Effector CD4-positive, alpha-beta T cell (primary cell): ENCODE measurements at regions not wholly inside any gene's neighbourhood (a gene's known extent, or its start where the extent isn't known, plus 50 kb on each side); places are given as distances from the start of the nearest gene placed in this dataset.

Experiments used
- DNase-seq: peaks from one replicate; pipeline ENCODE4 v3.0.0-alpha.2; 2020

DNA sequence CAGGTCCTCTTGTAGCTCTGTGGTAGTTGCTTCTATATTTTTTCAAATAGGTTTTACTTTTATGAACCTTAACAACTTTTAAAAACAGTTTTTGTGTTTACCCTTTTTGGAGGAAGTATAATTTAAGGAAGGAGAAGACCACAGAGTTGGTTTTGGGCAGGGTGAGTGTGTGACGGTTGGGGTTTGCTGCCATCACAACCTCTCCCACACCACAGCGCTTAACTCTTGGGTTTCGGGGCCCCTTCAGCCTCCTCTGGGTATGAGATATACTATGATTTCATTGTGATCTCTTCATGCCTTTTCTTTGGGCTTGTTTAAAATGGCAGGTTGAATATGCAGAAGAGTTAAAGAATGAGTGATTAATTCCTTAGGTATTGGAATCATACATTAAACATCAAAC, 228.7 kb upstream of the CRY1 start:
- no peak for DNase-seq

DNA sequence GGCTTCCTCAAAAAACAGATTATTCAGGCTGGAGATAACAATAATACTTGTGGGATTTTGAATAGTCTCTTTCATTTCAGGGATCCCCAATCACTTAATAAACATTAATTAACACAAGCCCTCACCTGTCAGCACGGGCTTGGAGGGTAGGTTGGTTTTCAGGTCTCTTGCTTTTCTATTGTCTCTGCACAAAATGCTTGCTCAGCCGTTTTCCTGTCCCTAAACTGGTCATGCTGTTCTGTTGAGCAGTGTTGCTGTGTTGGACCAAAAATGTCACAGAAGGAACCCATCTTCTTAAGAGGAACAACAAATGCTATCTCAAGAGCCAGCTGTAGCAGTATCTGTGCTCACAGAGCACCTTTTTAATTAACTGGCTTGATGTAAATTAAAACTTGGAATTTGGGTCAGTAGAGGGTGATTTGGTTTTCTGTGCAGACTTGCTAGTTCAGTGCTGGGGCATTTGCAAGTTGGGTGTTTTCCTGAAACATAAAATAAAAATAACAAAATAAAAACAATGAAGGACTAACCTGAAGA, 231.8 kb upstream of the CRY1 start:
- no peak for DNase-seq

DNA sequence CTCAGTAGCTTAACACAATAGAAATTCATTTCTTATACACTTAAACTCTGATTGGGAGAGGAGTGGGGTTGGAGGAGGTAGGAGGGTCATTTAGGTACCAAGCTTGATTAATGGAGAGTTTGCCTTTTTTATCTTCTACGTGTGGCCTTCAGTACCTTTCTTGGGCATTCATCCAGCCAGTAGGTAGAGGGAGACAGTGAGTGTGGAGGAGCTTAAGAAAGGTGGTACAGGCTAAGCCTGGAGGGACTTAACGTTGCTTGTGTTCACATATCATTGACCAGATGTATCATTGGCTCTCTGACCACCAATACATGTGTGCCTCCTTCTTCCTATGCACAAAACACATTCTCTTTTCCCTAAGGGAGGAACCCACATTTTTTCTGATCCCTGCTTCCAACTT, 232.9 kb upstream of the CRY1 start:
- no peak for DNase-seq

DNA sequence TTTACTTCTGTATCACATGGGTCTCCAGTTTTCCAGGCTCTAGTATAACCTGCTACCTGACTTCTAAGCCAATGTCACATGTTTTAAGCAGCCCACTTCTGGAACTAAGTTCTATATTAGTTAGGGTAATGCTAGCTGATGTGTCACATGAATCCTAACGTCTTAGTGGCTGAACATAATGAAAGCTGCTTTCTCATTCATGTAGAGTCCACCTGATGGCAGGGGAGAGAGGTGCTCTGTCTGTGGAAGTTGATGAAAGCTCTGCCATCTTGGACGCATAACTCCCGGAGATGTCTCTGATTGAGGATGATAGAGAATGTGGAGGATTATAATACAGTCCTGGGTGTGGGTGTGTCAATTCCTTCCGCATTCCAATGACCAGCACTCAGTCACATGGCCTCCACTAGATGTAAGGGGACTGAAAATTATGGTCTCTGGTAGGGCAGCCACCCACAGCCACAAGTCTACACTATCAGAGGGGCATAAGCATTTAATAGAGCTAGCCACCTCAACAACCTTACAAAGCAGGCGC, 234.4 kb upstream of the CRY1 start:
- DNase-seq: no peak

DNA sequence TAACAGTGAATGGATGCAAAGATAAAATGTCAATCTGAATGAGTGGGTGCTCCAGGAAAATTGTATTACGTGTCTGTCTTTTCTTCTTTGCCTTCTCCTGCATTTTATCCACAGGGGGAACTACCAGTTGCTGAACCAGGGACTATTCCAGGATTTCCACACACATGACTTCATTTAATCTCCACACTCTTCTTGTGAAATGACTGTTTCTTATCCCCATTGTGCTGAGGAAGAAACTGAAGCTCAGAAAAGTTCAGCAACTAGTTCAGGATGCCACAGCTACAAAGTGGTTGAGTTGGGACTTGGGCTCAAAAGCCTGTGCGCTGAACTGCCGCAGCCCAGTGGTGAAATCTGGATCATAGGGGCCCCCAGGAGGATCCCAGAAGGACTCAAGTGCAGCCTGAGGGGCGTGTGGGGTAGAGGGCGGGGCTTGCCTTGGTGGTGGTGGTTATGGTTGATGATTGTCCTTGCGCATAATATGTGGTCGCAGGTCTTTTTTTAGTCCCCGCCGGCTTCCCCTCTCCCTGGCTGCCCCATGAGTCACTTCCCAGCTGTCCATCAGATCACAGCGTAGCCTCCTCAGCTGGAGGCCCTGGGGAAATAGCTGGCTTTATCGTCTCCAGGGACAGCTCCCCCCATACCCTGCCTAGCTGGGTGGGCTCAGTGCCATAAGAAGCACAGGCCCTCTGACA, 235.2 kb upstream of the CRY1 start:
- no peak for DNase-seq

DNA sequence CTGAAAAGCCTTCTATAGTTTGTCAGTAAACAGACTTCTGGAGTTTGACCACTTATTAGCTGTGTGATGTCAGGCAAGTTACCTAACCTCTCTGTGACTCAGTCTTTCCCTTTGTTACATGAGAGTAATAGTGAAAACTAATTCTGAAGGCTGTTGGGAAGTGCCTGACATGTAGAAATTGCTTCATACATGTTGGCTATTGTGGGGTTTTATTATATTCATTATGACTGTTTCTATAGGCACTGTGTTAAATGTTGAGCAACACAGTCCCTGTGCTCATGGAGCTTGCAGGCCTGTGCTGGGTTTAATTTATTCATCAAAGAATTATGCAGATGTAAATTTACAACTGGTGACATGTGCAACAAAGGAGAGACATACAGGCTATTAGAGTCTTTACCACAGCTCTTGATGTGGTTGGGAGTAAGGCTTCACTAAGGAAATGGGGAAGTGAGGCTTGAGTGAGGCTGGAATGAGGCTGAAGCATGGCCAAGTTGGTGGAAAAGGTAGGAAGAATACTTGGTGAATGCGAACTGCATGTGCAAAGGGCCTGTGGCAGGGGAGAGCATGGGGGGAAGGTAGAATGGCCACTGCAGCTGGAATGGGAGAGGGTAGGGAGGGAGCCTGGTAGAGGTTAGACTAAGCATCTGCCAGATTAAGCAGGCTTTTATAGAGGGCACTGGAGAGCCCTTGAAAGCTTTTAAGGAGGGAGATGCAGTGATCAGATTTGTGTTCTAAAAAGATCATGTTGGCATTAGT, 236.4 kb upstream of the CRY1 start:
- no peak for DNase-seq

DNA sequence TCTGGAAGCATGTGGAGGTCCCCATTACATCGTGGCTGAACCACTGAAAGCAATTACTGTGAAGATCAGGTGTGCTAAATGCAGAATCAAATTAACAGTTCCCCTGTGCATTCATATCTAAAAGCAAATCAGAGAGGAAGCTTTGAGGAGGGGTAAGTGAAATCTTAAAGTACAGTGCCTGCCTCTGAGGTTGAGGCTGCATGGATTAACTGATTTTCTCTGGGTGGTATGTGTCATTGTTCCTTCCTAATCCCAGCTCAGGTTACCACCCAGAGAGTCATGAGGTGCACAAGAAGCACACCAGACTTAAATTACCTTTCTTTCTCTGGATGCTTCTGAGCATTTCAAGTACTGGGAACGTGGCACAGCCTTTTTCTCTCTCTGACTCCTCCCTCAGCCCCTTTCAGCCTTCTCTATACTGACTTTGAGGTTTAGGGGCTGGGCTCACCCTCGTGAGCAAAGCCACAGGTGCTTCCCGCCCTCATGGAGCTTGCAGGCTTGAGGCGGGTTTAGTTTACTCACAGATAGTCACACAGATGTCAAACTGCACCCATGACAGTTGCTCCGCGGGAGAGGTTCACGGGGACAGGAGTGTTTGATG, 237.6 kb upstream of the CRY1 start:
- DNase-seq: no peak

DNA sequence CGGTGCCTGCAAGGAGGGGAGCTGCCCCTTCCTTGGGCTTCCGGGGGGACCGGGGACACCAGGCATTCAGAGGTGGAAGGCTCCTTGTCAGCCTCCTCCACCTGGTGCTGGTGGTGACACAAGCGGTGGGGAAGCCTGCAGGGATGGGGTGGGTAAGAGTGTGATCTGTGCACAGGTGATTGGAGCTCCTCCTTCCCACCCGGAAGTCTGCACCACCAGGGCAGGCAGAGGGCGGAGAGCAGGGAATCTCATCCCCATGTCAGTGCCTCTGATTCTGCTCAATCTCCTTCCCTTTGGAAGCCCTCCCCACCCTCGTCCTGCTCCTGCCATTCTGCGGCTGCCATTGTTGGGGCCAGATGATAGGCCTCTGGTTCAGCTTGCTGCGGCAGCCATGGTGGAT, 238.1 kb upstream of the CRY1 start:
- no peak for DNase-seq

DNA sequence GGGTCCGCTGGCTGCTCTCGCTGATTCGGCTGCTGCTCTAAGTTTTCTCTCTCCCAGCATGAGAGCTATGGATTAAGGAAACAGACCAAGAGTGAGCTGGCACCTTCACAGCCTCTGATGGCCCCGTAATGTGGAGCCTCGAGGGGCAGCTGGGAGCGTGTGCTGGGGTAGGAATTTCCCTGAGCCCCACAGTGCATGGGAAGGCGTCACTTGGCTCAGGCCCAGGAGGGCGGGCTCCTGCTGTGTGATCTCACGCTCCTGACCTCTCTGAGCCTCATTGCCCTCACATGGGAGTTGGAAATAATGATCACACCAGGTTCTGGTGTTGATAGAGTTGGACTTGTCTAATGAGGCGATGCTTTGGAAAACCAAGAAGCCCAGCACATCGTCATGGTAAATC, 238.6 kb upstream of the CRY1 start:
- DNase-seq: no peak

DNA sequence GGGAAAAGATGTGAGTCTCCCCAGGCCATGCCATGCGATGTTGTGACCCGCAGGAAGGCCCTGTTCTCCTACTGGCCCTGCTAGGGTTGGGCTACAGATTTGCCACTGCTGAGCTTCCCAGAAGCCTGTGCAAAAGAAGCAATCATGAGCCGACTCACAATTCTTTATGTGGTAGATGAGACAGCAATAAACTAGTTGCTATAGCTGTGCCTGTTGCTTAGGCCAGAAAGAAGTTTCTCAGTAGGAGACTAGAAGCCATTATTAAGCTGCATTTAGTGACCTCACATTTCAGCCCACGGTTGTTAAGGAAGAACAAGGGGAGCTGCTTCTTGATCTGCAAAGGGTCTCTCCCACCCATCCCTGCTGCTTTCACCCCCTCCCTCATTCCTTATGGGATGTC, 239.4 kb upstream of the CRY1 start:
- DNase-seq: no peak

DNA sequence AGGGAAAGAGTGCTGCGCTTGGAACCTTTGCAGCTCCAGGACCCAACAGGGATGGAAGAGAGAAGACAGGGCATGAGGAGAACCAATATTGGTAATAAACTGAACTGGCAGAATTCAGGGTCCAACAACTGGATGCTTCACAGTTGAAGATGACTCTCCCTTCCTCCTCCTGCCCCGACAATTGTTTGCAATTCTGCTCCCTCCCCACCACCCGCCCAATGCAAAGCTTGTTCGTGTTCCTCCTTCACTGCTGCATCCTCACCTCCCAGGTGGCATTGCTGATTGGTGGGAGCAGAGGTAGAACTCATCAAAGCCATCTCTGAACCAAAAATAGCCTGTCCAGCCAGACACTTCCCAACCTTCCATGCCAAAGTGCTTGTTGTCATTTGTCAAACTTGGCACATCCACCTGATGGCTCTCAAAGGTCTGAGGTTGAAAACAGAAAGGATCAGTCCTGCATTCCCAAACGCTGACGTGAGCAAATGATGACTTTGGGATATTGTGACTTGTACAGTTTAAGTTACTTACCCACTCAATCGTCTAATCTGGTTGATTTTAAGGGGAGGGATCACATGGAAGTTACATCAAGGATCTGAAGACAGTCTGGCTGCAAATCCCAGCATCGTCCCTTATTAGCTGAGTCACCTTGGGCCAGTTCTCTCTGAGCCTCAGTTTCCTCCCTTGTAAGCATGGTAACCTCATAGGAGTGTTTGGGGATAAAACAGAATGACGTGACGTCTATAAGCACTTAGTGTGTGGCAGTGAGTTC, 242.6 kb upstream of the CRY1 start:
- DNase-seq: no peak

DNA sequence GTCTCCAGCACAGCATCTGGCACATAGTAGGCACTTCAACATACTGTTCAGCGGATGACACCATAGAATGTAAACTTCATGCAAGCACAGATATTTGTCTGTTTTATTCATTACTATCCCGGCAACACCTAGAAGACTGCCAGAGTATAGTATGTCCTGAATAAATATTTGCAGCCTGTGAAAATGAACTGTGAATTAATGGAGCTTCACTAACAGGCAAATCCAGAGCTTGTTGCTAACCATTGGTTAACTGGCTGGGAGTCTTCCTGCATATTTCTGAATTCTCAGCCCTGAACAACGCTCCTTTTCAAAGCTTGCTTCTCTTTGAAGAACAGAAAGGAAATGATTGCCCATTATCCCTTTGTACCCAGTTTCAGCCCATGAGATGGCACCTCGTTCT, 243.3 kb upstream of the CRY1 start:
- DNase-seq: no peak

DNA sequence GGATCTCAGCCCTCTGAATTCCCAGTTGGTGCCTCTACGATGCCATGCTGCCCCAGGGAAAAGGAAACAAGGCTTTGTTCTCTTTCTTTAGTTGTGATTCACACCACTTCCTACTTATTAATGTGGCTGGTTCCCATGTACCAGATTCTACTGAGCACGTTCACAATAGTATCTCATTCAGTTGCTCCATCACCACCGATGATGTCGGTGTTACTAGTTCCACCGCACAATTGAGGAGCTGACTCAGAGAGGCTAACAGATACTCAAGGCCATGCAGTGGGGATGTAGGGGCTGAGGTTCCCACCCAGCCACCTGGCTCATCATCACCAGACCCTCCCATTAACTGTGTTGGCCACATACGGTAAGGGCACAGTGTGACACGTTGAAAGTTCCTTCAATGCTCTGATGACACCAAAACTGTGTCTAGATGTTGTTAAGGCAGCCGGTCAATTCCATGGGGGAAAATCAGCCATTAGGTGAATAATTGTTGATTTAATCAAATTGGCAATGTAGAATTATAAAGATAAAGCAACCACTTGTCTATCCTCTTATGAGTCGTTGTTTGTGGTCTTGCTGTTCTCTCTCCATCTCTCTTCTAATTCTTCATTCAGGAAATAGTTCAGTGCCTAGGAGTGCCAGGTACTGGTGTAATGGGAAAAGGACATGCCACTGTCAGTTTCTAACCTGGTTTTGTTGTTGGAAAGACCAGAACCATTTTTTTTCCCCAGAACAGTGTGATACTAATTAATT, 244.2 kb upstream of the CRY1 start:
- DNase-seq: no peak

DNA sequence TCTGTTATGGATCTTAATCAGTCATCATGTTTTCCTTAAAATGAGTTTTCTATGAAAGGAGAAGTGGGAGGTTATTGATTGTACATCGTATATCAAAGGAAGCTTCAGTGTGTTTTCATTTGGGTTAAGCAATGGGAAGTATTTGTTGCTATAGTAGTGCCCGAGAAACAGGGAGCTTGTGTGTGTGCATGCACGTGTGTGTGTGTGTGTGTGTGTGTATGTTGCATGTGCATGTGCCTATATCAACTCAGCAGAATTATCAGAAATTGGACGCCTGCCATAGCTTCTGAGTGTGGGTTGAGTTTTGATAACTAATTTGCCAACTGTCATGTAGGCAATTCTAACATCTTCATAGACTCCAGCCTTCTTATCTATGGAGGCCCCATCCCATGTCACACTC, 246.1 kb upstream of the CRY1 start:
- no peak for DNase-seq

DNA sequence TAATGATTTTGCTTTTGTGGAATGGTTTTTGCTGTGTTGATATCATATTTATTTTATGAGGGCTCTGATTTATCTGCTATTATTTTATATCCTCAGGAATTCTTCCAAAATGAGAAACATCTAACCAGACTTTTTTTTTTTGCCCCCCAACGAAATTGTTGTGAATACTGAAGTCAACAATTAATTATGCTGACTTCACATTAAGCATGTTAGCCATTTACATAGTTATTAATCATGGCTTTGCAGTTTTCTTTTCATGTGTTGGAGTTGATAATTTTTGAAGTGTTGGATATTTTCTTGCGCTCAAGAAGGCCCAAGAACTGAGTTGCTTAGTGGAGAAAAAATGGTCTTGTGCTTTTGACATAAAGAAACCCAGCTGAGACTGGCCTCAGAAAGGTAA, 246.6 kb upstream of the CRY1 start:
- DNase-seq: no peak

DNA sequence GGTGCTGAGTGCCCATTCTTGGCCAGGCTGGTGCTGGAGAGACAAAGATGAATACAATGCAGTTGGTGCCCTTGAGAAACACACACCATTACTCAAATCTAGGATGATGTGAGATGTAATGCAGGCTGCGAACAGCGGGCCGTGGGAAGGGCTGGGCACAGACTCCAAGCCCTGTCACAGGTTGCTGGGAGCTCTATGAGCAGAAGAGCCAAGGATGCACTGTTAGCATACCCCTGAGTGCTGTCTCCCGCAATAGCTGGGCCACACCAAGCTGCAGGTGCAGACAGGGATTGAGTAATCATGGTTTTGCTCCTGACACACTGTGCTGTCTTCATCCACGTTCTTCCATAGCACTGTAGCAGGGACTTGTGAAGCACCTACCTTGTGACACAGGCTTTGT, 247.5 kb upstream of the CRY1 start:
- DNase-seq: no peak

DNA sequence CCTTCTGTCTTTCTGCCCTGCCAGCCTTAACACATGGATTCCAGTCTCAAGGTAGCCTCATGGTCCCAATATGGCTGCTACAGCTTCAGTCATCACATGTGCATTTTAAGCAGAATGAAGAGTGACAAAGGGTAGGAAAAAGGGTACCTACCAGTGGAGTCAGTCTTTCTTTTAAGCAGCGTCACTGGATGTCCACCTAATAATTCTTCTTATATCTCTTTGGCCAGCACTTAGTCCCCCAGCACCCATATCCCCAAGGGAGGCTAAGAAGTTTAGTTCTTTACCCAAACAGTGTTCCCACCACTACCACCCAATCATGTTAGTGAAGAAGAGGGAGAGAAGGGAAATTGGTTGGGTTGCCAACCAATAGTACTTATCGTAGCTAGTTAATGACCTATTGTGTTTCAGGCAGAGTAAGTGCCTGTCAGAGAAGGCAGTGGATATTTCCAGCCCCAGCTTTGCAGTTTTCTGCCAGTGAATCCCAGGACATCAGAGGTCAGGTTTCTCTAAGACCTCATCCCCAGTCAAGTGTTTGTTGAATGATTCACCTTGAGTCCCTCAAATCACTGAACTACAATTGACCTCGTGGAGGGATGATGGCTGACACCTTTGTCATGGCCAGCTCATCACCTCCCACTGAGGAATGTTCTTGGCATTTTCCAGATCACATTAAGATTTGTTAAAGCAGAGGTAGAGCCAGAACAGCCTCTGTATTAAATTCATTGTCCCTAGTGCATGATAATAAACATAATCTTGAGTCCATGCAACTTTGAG, 250.9 kb upstream of the CRY1 start:
- DNase-seq: no peak

DNA sequence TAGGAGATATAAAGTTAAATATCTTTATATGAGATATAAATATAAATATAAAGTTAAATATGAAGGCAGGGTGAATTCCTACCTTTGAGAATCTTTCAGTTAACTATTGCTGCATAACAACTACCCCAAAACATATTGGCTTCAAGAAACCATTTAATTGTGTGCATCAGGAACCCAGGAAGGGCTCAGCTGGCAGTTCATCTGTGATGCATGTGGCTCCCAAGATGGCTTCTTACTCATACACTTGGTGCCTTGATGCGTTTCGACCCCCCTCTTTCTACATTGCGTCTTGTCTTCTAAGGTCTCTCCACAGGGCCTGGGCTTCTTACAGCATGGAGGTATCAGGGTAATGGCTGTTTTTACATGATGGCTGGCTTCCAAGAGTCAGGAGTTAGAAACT, 253.9 kb upstream of the CRY1 start:
- DNase-seq: no peak

DNA sequence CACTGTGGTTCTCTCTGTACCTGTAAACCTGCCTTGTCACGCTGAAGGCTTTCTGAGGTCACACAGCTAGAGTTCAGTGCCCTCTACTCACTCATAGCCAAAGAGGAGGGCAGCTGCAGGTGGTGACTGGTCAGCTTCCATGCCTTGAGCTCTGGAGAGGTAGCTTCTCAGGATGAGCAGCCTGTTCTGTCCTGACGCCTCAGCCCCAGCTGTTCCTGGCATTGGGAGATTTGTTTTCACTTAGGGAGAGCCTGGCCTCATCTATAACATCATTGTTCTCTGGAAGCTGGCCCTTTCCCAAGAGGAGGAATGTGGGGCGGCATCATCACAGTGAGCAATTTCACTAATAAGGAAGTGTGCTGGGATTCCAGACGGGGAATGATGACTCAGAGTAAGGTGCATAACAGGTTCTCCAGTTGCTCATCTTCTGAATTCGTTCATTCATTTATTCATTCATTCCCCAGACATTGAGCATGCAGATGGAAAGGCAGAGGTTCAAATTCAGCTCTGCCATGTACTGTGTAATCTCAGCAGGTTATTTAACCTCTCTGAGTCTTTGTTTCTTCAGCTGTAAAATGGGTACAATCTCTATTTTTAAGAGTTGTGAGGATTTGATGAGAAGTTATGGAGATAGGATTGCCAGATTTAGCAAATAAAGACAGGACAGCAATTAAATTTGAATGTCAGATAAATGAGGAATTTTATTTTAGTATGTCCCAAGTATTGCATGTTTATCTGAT, 255.8 kb upstream of the CRY1 start:
- DNase-seq: no peak

DNA sequence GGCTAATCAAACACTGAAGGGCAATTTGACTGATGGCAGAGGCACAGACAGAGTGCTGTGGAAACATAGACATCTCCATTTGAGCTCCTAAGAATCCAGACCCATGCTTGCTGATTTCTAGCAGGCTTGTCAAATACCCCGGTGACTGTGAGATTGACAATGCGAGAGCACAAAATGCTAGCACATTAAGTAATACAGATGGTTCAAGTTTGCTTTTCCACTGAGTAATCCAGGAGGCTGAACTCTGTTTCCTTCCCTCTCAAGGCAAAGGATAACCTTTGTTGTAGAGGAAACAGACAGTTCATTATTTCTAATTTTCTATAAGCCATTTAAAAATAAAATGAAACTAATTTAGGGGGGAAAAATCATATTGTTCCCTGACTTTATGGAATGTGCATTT, 256.5 kb upstream of the CRY1 start:
- DNase-seq: no peak

DNA sequence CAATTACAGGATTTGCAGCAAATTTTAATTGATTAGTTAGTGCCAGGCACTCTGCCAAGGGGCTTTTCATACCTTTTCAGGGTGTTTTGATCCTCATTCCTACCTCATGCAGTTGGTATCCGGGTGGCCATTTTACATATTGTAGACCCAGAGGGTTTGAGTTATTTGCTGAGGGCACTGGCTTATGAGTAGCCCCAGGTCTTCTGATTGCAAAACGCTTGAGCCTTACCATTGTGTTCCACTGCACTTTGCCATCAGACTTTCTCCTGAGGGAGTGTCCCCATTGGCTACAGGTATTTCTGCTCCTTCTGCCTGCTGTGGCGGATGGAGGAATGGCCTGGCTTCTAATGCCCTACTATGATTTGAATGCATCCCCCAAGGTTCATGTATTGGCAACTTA, 257.8 kb upstream of the CRY1 start:
- DNase-seq: no peak
